Suprapubic skin (tissue), 3 donors: ENCODE measurements at regions not wholly inside any gene's neighbourhood (a gene's known extent, or its start where the extent isn't known, plus 50 kb on each side); places are given as distances from the start of the nearest gene placed in this dataset.

Experiments used
- POLR2A ChIP-seq, 2 donors: fragments of 450-650 bp; IDR thresholded peaks; one replicate each; pipeline ENCODE4 v1.6.1; 2017; ENCODE audit warnings: antibody characterized with exemption in 2 of 2, mild to moderate bottlenecking in 2 of 2, moderate library complexity in 2 of 2
- TF ChIP-seq, protein P1 (sequence below), 2 donors: fragments of 200-600 bp in 1 of 2; fragments of 450-650 bp in 1 of 2; sonication (generic) in 1 of 2; IDR thresholded peaks; one replicate each; pipeline ENCODE4 v1.5.1; 2016 to 2019; ENCODE audit warnings: antibody characterized with exemption in 2 of 2, mild to moderate bottlenecking in 1 of 2, moderate library complexity in 1 of 2

DNA sequence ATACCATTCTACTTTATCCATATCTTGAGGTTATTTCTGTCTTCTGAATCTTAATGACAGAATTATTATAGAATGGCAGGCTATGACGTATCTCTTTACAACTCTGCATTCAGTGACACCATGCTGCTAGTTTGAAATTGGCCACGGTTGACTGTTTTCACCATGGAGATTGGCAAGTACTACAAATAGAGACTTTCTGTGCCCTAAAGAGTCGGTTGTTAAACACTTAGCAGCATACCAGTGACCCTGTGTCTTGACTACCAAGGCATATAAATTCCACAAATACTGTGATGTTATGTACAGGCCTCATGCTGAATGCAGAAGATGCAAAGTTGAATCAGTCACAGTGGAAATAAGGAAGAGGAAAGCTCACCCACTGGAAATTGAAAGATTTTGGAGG lies 67.0 kb upstream of the CADPS start:
- TF ChIP-seq, protein P1, sequence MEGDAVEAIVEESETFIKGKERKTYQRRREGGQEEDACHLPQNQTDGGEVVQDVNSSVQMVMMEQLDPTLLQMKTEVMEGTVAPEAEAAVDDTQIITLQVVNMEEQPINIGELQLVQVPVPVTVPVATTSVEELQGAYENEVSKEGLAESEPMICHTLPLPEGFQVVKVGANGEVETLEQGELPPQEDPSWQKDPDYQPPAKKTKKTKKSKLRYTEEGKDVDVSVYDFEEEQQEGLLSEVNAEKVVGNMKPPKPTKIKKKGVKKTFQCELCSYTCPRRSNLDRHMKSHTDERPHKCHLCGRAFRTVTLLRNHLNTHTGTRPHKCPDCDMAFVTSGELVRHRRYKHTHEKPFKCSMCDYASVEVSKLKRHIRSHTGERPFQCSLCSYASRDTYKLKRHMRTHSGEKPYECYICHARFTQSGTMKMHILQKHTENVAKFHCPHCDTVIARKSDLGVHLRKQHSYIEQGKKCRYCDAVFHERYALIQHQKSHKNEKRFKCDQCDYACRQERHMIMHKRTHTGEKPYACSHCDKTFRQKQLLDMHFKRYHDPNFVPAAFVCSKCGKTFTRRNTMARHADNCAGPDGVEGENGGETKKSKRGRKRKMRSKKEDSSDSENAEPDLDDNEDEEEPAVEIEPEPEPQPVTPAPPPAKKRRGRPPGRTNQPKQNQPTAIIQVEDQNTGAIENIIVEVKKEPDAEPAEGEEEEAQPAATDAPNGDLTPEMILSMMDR (IDR thresholded peaks at IDR 0.05) = no peak
- no peak for TF ChIP-seq POLR2A (IDR thresholded peaks at IDR 0.05)
